Neural crest cell (in vitro differentiated cells): ENCODE measurements at regions not wholly inside any gene's neighbourhood (a gene's known extent, or its start where the extent isn't known, plus 50 kb on each side); places are given as distances from the start of the nearest gene placed in this dataset.

Source experiments
- DNase-seq: peaks from one replicate; pipeline ENCODE4 v3.0.0; 2021; ENCODE audit warnings: low read depth, mixed read lengths, low spot score
- H3K27ac Mint-ChIP-seq: one replicate; pipeline ENCODE4 v1.8.0; 2021; ENCODE audit warnings: mild to moderate bottlenecking, mixed read lengths; ENCODE audit not compliant: unreplicated experiment
- H3K27me3 Mint-ChIP-seq: 2 replicates; pipeline ENCODE4 v1.8.0; 2021; ENCODE audit warnings: low read depth, mild to moderate bottlenecking, mixed read lengths
- H3K36me3 Mint-ChIP-seq: 2 replicates; pipeline ENCODE4 v1.8.0; 2021; ENCODE audit warnings: low read depth, mild to moderate bottlenecking, mixed read lengths
- H3K4me1 Mint-ChIP-seq: 2 replicates; pipeline ENCODE4 v1.8.0; 2021; ENCODE audit warnings: mixed read lengths
- H3K4me3 Mint-ChIP-seq: one replicate; pipeline ENCODE4 v1.8.0; 2021; ENCODE audit warnings: mild to moderate bottlenecking, mixed read lengths
- H3K9me3 Mint-ChIP-seq: 2 replicates; pipeline ENCODE4 v1.8.0; 2021; ENCODE audit warnings: mixed read lengths
- TF ChIP-seq, protein P1 (sequence below): fragments of 200-600 bp; sonication (generic); conservative IDR thresholded peaks from 2 replicates; pipeline ENCODE4 v1.5.0; 2021; ENCODE audit warnings: antibody characterized with exemption, mild to moderate bottlenecking

DNA sequence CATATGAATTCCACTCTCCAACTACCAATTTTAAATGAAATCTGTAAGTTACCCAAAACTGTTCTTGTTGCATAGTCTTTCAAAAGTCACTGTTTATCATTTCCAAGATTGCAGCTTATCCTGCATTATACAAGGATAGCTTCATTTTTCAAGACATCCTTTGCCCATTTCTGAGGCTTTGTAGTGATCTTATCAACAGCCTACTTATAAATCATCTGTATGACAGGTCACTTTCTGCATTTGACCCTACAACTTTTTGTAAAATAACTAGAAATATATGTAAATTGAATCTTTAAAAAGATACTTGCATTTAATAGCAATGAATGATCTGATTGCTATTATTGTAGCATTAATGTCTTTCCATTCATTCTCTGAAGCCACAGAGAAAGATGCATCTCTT is 521.1 kb downstream of the UTRN start:
- no peak overlapping the region for H3K27ac Mint-ChIP-seq

DNA sequence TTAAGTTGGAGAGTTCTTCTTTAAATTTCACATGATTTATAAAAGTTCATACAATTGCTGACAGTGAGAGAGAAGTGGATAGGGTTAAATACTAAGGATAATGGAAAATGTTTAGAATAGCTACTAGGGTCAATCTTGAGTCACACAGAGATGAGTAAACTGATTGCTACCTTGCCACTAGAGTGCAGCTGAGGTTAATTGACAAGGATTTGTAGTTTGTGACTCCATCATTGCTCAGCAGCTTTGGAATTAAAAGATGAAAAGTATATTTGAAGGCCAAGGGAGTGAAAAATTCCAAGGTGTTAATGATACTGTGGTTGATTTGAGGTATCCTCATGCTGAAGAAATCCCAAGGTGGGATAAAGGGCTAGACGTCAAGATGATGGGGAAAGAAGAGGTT is 524.0 kb downstream of the UTRN start:
- H3K27me3 Mint-ChIP-seq = no peaks in the 10 kb centered on the region
- H3K4me3 Mint-ChIP-seq = no peak overlapping the region
- H3K36me3 Mint-ChIP-seq = peaks cover 16% of the 10 kb centered on the region
- DNase-seq = no peak
- H3K4me1 Mint-ChIP-seq = peaks cover 11% of the 10 kb centered on the region
- H3K9me3 Mint-ChIP-seq = peaks cover 3% of the 10 kb centered on the region
- TF ChIP-seq, protein P1, sequence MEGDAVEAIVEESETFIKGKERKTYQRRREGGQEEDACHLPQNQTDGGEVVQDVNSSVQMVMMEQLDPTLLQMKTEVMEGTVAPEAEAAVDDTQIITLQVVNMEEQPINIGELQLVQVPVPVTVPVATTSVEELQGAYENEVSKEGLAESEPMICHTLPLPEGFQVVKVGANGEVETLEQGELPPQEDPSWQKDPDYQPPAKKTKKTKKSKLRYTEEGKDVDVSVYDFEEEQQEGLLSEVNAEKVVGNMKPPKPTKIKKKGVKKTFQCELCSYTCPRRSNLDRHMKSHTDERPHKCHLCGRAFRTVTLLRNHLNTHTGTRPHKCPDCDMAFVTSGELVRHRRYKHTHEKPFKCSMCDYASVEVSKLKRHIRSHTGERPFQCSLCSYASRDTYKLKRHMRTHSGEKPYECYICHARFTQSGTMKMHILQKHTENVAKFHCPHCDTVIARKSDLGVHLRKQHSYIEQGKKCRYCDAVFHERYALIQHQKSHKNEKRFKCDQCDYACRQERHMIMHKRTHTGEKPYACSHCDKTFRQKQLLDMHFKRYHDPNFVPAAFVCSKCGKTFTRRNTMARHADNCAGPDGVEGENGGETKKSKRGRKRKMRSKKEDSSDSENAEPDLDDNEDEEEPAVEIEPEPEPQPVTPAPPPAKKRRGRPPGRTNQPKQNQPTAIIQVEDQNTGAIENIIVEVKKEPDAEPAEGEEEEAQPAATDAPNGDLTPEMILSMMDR = no peak
- no peak overlapping the region for H3K27ac Mint-ChIP-seq

More for the DNA sequence above, 521.1 kb downstream of the UTRN start:
- Mint-ChIP-seq H3K36me3 (peaks cover 8% of the 10 kb centered on the region), H3K9me3 (no peaks in the 10 kb centered on the region), H3K4me3 (no peak overlapping the region), H3K4me1 (peaks cover 6% of the 10 kb centered on the region), H3K27me3 (no peaks in the 10 kb centered on the region)
- DNase-seq = no peak
- TF ChIP-seq, protein P1 = no peak

DNA sequence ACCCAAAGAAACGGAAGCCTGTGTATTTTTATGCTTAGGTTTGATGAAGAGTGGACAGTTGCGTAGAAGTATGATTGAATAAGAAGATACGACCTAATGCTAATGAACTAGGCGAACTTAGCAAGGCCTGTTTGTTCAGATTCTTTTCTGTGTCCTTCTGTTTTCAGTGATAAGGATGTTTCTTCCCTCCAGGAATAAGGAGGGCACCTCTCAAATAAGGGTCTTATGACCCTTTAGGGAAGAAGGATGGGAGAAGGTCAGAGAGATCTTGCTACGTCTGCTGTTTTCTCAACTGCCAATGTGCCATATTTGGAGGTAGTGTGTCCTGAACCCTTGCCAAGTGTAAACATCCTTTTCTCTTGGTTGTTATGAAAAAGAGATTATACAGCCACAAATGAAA is 524.8 kb downstream of the UTRN start:
- Mint-ChIP-seq H3K4me1 (peaks cover 11% of the 10 kb centered on the region), H3K27ac (no peak overlapping the region), H3K9me3 (peaks cover 3% of the 10 kb centered on the region), H3K36me3 (peaks cover 16% of the 10 kb centered on the region), H3K27me3 (no peaks in the 10 kb centered on the region), H3K4me3 (no peak overlapping the region)
- no peak for DNase-seq
- TF ChIP-seq, protein P1 = no peak

DNA sequence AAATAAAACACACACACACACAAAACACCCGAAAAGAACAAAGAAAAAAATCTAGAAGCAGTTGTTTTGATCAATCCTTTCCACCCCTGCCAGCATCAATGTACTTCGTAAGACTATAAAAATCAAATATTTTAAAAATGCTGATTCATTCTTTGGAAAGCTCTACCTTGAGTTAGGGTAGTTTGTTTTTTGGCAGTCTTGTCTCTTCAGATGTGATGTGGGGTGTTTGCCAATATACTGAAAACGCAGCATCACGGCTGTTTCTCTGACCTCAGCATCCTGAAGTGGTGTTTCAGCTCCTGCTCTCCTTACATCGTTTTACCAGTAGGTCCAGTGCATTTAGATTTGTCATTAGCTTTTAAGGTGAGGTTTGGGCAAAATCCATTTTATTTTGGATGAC is 526.0 kb downstream of the UTRN start:
- H3K9me3 Mint-ChIP-seq = peaks cover 3% of the 10 kb centered on the region
- H3K27me3 Mint-ChIP-seq = no peaks in the 10 kb centered on the region
- TF ChIP-seq, protein P1 = no peak
- no peak for DNase-seq
- peaks cover 5% of the 10 kb centered on the region for H3K4me1 Mint-ChIP-seq
- H3K36me3 Mint-ChIP-seq = peaks cover 18% of the 10 kb centered on the region
- H3K27ac Mint-ChIP-seq = no peak overlapping the region
- H3K4me3 Mint-ChIP-seq = no peak overlapping the region

DNA sequence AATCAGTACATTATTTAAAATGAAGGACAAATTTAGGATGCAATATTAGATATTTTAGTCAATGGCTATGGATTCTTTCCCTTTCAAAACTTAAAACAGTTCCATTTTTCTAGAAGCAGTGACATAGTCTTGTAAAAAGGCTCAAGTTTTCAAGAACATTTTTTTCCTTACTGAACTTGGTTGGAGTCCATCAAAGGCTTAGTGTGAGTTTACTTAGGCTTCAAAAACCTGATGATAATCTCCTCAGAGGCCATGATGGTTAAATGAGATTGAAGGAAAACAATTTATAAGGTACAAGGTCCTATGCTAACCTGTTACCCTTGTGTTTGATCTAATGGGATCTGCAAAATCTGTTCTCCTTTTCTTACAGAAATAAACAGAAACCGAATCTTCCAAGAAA is 531.8 kb downstream of the UTRN start:
- Mint-ChIP-seq H3K27ac (no peak overlapping the region), H3K36me3 (peaks cover 12% of the 10 kb centered on the region), H3K4me1 (peaks cover 5% of the 10 kb centered on the region), H3K27me3 (no peaks in the 10 kb centered on the region), H3K4me3 (no peak overlapping the region), H3K9me3 (peaks cover 3% of the 10 kb centered on the region)
- TF ChIP-seq, protein P1 = no peak
- DNase-seq = no peak

DNA sequence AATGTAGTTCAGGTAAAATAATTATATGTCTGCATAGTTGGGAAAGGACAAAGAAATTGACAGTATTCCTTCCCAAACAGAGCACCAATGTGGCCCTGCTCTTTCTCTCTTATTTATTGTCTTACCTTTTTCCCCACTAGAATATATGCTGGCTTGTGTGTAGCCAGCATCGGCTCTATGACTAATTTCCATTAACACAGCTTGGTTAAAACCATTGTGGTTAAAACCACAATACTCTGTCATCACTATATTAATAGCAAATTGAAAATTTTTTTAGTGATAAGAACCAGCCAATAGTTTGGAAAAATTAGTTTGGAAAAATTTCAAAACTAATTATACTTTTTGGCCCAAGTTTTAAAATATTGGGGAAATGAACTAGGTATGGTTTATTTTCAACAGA is 535.1 kb downstream of the UTRN start:
- Mint-ChIP-seq H3K9me3 (no peaks in the 10 kb centered on the region), H3K27me3 (no peaks in the 10 kb centered on the region), H3K27ac (no peak overlapping the region), H3K4me3 (no peak overlapping the region), H3K36me3 (peaks cover 7% of the 10 kb centered on the region), H3K4me1 (peaks cover 5% of the 10 kb centered on the region)
- DNase-seq = no peak
- TF ChIP-seq, protein P1 = no peak
